HG03342 (cell line): ENCODE measurements at regions not wholly inside any gene's neighbourhood (a gene's known extent, or its start where the extent isn't known, plus 50 kb on each side); places are given as distances from the start of the nearest gene placed in this dataset.
"Not testable (repeated sequence)": the region's sequence is repeated elsewhere in the genome, so short reads cannot be mapped to it uniquely, and the experiment has no call there.

Experiments
- ATAC-seq: cut with Tn5 transposase; IDR thresholded peaks from one replicate; pipeline ENCODE4 v1.9.1; 2021; ENCODE audit warnings: mild to moderate bottlenecking, moderate library complexity; ENCODE audit not compliant: unreplicated experiment

GRCh38 chr3:173342679-173343078 lies 54.9 kb upstream of the NLGN1 start:
- no peak for ATAC-seq

DNA sequence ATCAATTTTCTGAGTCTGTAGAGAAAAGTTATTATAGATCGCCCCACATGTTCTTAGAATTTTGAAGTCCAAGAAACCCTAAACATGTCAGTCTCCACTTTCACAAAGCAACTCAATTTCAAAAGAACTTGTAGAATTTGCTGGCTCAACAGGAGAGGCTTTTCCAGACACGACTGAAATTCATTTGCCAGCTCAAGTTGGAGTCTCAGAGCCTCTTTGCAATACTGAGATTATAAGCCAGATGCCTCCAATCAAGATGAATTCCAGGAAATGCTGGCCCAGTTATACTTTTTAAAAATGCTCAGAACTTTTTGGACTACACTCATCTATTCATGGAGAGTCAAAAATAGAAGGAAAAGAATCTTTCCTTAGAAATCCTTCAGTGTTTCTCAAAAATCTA lies 56.9 kb upstream of the NLGN1 start:
- ATAC-seq, result no peak

- ATAC-seq, result no peak
These were observed 61.3 kb upstream of the NLGN1 start for GRCh38 chr3:173336261-173336660.

- no peak for ATAC-seq
These were observed 91.4 kb upstream of the NLGN1 start for GRCh38 chr3:173306110-173306509.

GRCh38 chr3:173304182-173304800 lies 93.3 kb upstream of the NLGN1 start:
- no peak for ATAC-seq

- ATAC-seq, result no peak
These were observed 95.9 kb upstream of the NLGN1 start for GRCh38 chr3:173301647-173302046.

GRCh38 chr3:173289072-173289471 lies 108.5 kb upstream of the NLGN1 start:
- no peak for ATAC-seq

DNA sequence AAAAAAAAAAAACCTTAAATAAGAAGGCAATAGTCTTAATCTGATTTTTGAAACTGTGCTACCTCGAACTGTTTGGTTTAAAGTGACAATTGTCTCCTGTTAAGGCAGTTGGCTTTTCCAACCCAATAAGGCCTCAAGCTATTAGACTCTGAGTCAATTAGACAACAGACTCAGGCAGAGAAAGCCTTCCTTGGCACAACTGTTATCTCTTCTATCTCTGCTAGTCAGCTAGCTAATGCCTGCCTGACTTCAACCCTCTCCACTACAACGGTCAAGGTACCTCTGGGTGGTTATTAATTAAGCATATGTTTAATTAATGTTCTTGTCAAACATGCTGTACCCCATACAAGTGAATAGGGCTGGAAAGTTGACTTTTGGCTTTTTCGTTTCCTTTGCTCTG lies 110.2 kb upstream of the NLGN1 start:
- no peak for ATAC-seq

- ATAC-seq, result not testable (repeated sequence)
These were observed 111.0 kb upstream of the NLGN1 start for GRCh38 chr3:173286507-173286906.

- ATAC-seq, result no peak
These were observed 113.2 kb upstream of the NLGN1 start for GRCh38 chr3:173284301-173284700.

DNA sequence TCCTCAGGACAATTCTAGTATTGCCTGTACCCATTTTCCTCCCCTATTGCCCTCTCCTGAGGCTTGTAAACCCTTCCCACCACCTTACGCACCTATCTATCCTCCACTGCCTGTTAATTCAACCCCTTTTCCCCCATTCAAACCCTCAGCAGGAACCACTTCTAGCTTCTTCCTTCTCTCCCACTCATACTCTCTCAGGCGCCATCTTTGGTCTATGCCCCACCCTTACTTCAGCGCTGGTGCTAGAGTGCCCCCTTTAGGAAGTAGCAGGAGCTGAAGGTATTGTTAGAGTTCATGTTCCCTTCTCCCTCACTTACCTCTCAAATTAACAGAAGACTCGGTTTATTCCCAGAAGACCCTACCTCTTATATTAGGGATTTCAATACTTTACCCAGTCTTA lies 121.8 kb upstream of the NLGN1 start:
- ATAC-seq, result peak; percentile 78

DNA sequence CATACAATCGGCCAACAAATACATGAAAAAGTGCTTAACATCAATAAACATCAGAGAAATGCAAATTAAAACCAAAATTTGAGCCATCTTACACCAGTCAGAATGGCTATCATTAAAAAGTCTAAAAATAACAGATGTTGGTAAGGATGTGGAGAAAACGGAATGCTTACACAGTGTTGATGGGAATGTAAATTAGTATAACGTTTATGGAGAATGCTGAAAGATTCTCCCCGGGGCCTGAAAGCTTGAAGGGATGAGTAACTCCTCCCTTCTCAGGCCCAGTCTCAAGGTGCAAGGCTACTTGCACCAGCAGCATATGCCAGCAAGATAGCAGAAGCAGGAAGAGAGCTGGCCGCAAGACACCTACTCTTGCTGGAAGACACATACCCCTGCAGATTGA lies 123.7 kb upstream of the NLGN1 start:
- ATAC-seq, result no peak

DNA sequence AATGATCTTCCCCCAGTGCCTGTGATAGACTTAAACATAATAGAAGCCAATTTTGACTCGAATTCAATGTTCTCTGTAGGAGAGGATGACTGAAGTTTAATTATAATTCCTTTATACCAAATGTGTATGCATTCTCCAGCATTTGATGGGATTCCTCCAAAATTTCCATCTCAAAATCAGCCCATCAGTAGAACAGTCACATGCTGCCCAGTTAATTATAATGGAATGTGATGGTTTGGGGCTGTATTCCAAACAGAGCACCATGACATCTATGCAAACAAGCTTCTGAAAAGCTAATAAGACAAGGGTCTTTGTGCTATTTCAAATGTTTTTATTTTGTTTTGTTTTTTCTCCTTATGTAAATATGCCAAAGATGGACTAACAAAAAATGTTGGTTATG lies 127.7 kb upstream of the SPATA16 start:
- no peak for ATAC-seq

GRCh38 chr3:173267716-173268115 lies 126.7 kb upstream of the SPATA16 start:
- ATAC-seq, result no peak

DNA sequence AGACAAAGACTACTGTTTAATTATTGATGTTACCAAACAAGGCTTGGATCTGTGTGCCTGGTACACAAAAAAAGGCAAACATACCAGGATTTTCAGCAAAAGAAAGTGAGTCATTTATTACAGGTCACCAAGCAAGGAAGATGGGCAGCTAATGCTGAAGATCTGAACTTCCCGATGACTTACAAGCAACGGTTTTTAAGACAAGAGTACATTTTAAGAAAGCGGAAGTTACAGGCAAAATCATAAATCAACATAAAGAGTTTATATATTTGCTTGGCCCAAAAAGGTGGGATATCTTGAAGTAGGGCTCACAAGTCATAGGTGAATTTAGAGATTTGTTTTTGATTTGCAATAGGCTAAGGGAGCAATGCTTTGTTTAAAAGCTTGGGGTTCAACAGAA lies 125.4 kb upstream of the SPATA16 start:
- ATAC-seq, result no peak

DNA sequence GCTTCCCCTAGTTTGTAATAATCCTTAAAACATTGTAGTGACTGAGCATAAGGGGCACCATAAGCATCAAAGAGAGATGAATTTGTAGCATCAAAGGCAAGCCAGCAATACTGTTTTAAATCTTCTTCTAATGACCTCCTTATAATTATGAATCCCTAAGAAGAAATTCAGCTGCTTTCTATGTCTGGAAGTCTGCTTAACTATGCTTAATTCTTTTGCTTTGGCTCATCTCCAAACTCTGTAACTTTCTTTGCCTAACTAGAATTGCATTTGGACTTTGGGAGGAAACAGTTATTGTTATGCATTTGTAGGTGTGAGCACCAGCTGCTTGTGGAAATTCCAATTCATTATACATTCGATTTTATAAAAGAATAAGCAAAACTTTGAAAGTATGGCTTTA lies 117.7 kb upstream of the SPATA16 start:
- ATAC-seq, result no peak

DNA sequence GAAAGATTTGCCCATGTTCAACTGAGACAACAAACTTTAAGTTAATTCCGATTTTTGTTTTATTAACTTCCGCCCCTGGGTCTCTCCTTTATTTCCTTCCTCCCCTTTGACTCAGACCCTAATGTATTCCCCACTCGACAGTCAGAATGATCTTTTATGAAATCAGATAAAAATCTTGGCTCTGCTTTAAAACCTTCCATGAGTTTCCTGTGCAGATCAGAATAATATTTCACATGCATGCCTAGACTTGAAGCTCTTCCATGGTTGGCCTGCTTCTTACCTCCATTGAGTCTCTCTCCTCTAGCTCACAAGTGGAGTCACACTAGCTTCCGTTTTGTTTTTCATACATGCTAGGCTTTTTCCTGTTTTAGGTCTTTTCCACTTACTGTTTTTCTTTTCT lies 116.8 kb upstream of the SPATA16 start:
- no peak for ATAC-seq

GRCh38 chr3:173255555-173255954 lies 114.5 kb upstream of the SPATA16 start:
- ATAC-seq, result no peak

DNA sequence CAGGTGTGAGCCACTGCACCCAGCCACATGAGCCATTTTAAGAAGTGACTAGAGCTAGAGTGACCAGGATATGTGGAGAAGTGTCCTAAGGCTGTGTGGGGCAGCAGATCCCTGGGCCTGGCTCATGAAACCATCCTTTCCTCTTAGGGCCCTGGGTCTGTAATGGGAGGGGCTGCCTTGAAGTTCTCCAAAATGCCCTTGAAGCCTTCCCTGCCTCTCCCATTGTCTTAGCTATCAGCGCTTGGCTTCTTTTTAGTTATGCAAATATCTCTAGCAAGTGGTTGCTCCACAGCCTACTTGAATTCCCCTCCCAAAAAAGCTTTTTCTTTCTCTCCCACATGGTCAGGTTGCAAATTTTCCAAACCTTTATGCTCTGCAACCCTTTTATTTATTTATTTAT lies 112.4 kb upstream of the SPATA16 start:
- ATAC-seq, result no peak

DNA sequence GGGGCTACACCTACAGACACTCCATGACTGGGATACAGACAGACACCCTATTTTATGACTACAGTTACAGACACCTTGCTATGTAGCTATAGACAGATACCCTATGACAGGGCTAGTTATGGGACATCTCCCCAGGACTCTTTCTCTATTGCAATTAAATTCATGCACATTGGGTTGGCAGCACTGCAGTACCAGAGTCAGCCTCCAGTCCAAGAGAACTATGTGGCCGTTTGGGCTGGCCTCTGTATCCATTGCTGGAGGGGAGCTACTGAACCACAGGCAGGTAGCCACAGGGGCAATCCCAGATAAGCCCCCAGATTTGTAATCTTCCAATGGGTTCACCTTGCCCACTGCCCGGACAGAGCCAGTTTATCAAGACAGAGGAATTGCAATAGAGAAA lies 108.4 kb upstream of the SPATA16 start:
- ATAC-seq, result peak; percentile 69

- no peak for ATAC-seq
These were observed 100.7 kb upstream of the SPATA16 start for GRCh38 chr3:173241727-173242126.

GRCh38 chr3:173238091-173238490 lies 97.1 kb upstream of the SPATA16 start:
- no peak for ATAC-seq

GRCh38 chr3:173225351-173225750 lies 84.3 kb upstream of the SPATA16 start:
- no peak for ATAC-seq
